GM19043 (cell line): ENCODE measurements at regions not wholly inside any gene's neighbourhood (a gene's known extent, or its start where the extent isn't known, plus 50 kb on each side); places are given as distances from the start of the nearest gene placed in this dataset.
A peak's percentile ranks its signal among the peaks of the same experiment; 100 is the strongest.

ENCODE experiments used
- ATAC-seq: cut with Tn5 transposase; IDR thresholded peaks from one replicate; pipeline ENCODE4 v1.9.1; 2021; ENCODE audit warnings: low read depth; ENCODE audit not compliant: unreplicated experiment

DNA sequence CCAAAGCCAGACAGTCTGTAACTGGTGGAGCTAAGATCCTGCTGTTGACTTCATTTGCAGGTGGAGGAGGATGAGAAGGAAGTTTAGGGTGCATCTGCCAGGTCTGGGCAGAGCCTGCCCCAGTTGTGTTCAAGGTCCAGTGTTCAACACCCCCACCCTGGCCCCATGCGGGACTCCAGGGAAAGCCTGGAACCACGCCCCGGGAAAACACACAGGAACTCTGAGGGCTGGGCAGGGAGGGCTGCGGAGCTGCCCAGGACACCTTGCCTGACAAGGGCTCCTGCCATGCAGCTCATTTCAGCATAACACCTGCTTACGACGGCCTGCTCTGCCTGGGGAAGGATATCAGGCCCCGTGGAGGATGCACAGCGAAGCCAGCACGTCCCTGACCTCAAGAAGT lies 286.3 kb downstream of the XXYLT1 start:
- no peak for ATAC-seq

DNA sequence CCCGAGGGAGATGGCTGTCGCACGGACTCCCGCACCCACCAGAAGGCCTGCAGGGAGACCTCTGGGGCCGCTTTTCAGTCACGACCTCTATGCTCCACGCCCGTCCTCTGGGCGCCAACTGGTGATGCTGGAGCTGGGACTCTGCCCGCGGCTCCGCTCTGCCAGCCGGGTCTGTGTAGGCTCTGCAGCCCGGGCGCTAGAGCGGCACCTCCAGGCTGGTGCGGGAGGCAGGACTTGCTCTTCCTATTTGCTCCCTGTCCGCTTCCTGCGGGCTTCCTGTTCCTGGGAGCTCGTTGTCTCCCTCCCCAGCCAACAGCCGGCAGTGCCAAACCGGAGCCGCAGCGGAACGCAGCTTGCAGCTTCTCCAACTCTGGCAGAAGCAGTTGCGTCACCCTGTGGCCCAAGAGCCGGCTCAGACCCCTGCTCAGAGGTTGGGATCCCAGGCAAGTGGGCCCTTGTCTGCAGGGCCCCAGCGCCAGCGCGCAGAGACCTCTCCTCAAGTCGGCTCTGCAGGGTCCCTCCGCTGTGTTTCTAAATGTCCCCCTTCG lies 285.9 kb downstream of the XXYLT1 start:
- ATAC-seq: no peak

GRCh38 chr3:194986208-194987043 lies 284.5 kb downstream of the XXYLT1 start:
- no peak for ATAC-seq

- no peak for ATAC-seq
These were observed 283.1 kb downstream of the XXYLT1 start for GRCh38 chr3:194987571-194988494.

GRCh38 chr3:194988495-194989165 lies 282.3 kb downstream of the XXYLT1 start:
- no peak for ATAC-seq

- ATAC-seq: no peak
These were observed 281.7 kb downstream of the XXYLT1 start for GRCh38 chr3:194989241-194989640.

GRCh38 chr3:194990454-194991337 lies 280.3 kb downstream of the XXYLT1 start:
- ATAC-seq: no peak

DNA sequence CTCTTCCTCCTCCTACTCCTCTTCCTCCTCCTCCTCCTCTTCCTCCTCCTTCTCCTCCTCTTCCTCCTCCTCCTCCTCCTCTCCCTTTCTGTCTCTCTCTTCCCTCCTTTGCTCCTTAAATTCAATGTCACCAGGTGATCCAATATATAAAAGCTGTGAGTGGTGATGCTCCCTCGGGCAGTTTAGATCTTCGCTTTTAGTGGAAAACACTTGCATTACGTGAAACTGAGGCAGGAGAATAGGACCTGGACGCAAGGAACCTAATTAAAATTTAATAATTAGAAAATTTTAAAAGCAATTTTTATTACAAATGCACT lies 279.7 kb downstream of the XXYLT1 start:
- no peak for ATAC-seq

DNA sequence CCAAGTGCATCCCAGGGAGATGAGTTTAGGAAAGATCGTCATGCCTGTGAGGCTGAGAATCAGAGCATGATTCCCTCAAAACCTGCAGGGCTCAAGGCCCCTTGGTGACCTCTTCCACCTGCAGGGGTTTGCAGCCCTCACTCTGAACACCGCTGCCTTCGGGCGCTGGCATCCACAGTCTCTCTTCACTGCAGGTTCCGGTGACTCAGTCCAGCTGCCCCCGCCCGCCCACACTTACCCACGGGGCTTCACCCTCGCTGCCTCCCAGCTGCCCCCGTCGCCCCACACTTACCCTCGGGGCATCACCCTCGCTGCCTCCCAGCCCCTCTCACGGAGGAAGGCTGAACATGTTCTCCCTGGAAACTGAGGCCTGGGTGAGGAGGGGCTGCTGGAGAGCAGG lies 277.1 kb downstream of the XXYLT1 start:
- ATAC-seq: no peak

DNA sequence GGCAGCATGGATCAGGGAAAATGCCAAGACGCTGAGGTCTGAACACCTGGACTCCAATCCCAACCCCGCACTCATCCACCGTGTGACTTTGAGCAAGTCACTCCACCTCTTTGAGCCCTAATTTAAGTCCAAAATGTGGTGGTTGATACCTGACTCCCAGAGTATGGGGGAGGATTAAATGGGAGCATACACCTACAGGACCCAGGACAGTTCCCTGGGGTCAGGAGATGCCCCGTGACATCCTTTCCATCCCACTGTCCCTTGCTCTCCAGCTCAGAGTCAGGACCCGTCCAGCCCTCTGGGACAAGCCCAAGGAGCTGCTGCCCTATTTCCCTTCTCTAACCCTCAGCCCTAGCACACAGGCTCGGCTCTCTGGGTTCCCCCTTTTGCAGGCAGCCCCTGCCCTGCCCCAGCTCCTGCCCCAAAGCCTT lies 276.4 kb downstream of the XXYLT1 start:
- no peak for ATAC-seq

DNA sequence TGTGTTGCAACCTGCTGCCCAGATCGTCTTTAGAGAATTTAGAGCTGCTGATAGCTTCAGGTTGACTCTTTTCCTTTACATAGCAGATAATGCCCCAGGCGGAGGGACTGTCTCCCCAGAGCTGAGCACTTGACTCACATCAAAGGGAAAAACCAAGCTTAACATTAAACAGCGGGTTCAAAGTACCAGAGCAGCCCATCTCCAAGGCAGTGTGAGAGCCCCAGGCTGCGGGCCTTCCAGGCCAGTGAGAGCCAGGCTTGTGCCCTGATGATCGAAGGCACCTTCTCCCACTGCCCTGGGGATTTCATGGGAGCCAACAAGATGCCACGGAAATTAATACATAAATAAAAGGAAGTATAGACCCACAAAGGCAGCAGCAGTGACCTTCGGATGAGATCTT lies 275.6 kb downstream of the XXYLT1 start:
- no peak for ATAC-seq

DNA sequence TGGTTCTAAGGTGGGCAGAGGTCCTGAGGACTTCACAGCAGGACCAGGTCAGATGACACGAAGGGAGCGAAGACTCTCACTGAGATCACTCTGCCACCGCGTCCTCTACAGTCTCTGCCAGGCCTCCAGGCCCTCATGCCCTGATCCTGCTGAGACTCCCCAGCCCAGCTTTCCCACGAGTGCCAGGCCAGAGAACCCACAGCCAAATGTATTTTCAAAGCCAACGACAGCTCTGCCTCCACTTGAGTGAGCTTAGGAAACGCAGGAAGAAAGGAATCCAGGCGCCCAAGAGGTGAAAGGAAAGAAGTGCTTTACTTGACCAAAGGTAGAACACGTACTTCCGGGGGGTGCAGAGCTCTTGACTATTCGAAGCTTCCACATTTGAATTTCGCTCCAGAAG lies 275.0 kb downstream of the XXYLT1 start:
- no peak for ATAC-seq

DNA sequence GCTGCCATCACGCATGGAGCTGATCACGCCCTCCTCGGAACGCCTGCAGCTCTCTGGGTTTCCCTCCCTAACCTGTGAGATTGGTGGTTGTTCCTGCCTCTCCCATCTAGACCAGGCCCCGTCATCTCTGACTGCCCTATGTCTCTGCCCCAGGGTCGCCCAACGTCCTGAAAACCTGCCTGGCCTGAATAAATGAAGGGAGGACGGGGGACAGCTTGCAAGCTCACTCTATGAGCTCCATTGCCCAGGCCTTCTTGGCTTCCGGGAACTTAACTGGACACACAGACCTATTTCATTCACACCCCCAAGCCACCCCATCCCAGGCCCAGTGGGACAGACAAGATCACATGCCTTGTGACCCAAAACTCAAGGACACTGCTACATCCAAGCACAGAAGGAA lies 274.2 kb downstream of the XXYLT1 start:
- ATAC-seq: no peak

- ATAC-seq: no peak
These were observed 272.5 kb downstream of the XXYLT1 start for GRCh38 chr3:194998417-194998816.

GRCh38 chr3:194998948-194999347 lies 272.0 kb downstream of the XXYLT1 start:
- no peak for ATAC-seq

DNA sequence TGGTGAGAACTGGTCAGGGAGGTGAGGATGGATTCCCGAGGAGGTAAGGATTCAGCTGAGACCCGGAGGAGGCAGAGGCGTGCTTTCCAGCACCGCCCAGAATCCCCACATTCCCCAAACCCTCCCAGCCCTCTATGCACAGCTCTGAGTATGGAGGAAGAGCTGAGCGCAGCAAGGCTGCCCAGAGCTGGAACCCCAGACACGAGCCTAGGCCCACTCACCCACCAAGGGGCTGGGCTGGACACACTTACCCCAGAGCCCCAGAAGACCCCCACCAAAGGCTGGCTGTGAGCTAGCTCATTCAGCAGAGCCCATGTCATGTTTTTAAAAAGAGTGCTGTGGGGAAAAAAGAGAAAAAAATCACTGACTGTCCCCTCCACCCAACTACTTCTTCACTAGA lies 271.5 kb downstream of the XXYLT1 start:
- ATAC-seq: no peak

DNA sequence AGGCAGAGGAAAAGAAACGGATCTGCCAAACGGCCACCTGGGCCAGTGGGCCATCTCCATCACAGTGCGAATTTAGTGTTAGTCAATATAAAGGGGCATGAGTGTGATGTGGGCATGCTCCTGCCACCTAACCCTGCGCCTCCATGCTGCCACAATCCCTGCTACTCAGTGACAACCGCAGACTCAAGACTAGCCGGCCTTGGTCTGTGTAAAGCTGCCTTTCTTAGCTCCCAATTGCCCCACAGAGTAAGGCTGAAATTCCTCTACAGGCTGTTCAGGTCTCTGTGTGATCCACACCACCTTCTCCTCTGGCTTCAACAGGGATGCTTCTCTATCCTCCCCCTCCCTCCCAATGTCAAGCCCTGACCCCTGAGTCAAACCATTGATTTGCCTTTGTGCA lies 269.7 kb downstream of the XXYLT1 start:
- ATAC-seq: no peak

- ATAC-seq: peak; percentile 74
These were observed 268.7 kb downstream of the XXYLT1 start for GRCh38 chr3:195001961-195002861.
